Lung (tissue), 11 donors: ENCODE measurements at regions not wholly inside any gene's neighbourhood (a gene's known extent, or its start where the extent isn't known, plus 50 kb on each side); places are given as distances from the start of the nearest gene placed in this dataset.

Source experiments
- ATAC-seq: fragments of 200-7000 bp; cut with Tn5 transposase; one replicate; pipeline ENCODE4 v1.9.1; 2020; ENCODE audit warnings: moderate number of reproducible peaks; ENCODE audit not compliant: insufficient read depth, low FRiP score
- DNase-seq, 3 donors: peaks; one replicate each; pipeline ENCODE4 v3.0.0-alpha.2; 2013 to 2017
- H3K27ac ChIP-seq, 2 donors: one replicate each; pipeline ENCODE4 v1.5.1; 2013; ENCODE audit warnings: mild to moderate bottlenecking in 2 of 2, moderate library complexity in 2 of 2, control low read depth in 1 of 2, inconsistent platforms in 1 of 2, low read depth in 1 of 2, low read length in 1 of 2
- H3K27me3 ChIP-seq, 3 donors: one replicate each; pipeline ENCODE4 v1.5.1; 2013; ENCODE audit warnings: low read length in 2 of 3; ENCODE audit not compliant: control insufficient read depth in 3 of 3, insufficient read depth in 3 of 3
- H3K36me3 ChIP-seq, 4 donors: one replicate each; pipeline ENCODE4 v1.5.1; 2013; ENCODE audit warnings: low read length in 4 of 4, mild to moderate bottlenecking in 1 of 4, moderate library complexity in 1 of 4; ENCODE audit not compliant: control insufficient read depth in 4 of 4, insufficient read depth in 4 of 4
- H3K4me1 ChIP-seq, 5 donors: one replicate each; pipeline ENCODE4 v1.5.1; 2013; ENCODE audit warnings: low read length in 5 of 5, mild to moderate bottlenecking in 2 of 5, moderate library complexity in 1 of 5; ENCODE audit not compliant: control insufficient read depth in 5 of 5, insufficient read depth in 5 of 5
- H3K4me3 ChIP-seq: one replicate; pipeline ENCODE4 v1.5.1; 2013; ENCODE audit warnings: mild to moderate bottlenecking, control low read depth, moderate library complexity
- H3K9ac ChIP-seq, 2 donors: one replicate each; pipeline ENCODE4 v1.5.1; 2013; ENCODE audit warnings: low read length in 2 of 2, control low read depth in 1 of 2; ENCODE audit not compliant: insufficient read depth in 1 of 2
- H3K9me3 ChIP-seq, 4 donors: one replicate each; pipeline ENCODE4 v1.5.1; 2013; ENCODE audit warnings: low read length in 3 of 4, mild to moderate bottlenecking in 1 of 4, moderate library complexity in 1 of 4; ENCODE audit not compliant: control insufficient read depth in 4 of 4, insufficient read depth in 3 of 4
- CTCF ChIP-seq: IDR thresholded peaks from 2 replicates; pipeline ENCODE4 v1.5.1; 2012; ENCODE audit warnings: mild to moderate bottlenecking; ENCODE audit errors: control extremely low read depth, extremely low read depth
- WGBS, 2 donors: extraction: QIAGEN DNeasy Blood & Tissue Kit; methylation state at CpG; one replicate each; pipeline ENCODE4 v1.1.7; 2013; 5-methylcytosine and 5-hydroxymethylcytosine counted together
- donor health status: control.
- donor health status: control.
- donor health status: Bipolar disorder and iron deficiency.
- donor health status: healthy.
- donor health status: DM: yes; HTN: yes; CAD: no.

- Histone ChIP-seq H3K4me3 (no peak overlapping the region), H3K9ac (no peak overlapping the region), H3K27ac (no peak overlapping the region), H3K36me3 (no peaks in the 10 kb centered on the region), H3K9me3 (no peaks in the 10 kb centered on the region), H3K4me1 (peaks cover 0 to 5% (median 0%) of the 10 kb centered on the region in 5 donors), H3K27me3 (no peaks in the 10 kb centered on the region)
- ATAC-seq (no peak), DNase-seq (no peak)
- WGBS, 2 donors, result 37 to 64% methylated on average over 4 of the region's 4 CpGs
- no peak for TF ChIP-seq CTCF
These were observed 266.5 kb upstream of the CITED2 start for GRCh38 chr6:139640921-139641320.

GRCh38 chr6:139640448-139640847 lies 266.0 kb upstream of the CITED2 start:
- Histone ChIP-seq H3K27ac (no peak overlapping the region), H3K27me3 (no peaks in the 10 kb centered on the region), H3K4me1 (peaks cover 0 to 5% (median 0%) of the 10 kb centered on the region in 5 donors), H3K4me3 (no peak overlapping the region), H3K9ac (no peak overlapping the region), H3K36me3 (no peaks in the 10 kb centered on the region), H3K9me3 (no peaks in the 10 kb centered on the region)
- no peak for TF ChIP-seq CTCF
- DNase-seq, result no peak
- WGBS, 2 donors, result 29 to 58% methylated on average over 3 of the region's 3 CpGs
- ATAC-seq, result no peak

- Histone ChIP-seq H3K27ac (no peak overlapping the region), H3K27me3 (no peaks in the 10 kb centered on the region), H3K9me3 (no peaks in the 10 kb centered on the region), H3K4me1 (peaks cover 0 to 4% (median 0%) of the 10 kb centered on the region in 5 donors), H3K36me3 (no peaks in the 10 kb centered on the region), H3K9ac (no peak overlapping the region), H3K4me3 (no peak overlapping the region)
- no peak for DNase-seq
- WGBS, 2 donors, result 28 to 41% methylated on average over 5 of the region's 5 CpGs
- no peak for TF ChIP-seq CTCF
- no peak for ATAC-seq
These were observed 265.1 kb upstream of the CITED2 start for GRCh38 chr6:139639507-139639906.
